AG04450 (cell line): ENCODE measurements at regions not wholly inside any gene's neighbourhood (a gene's known extent, or its start where the extent isn't known, plus 50 kb on each side); places are given as distances from the start of the nearest gene placed in this dataset.

Experiments used
- CTCF ChIA-PET: fragments of 300-600, 350-600 bp; formaldehyde crosslinking; extraction: SDS; loops from one replicate; lab custom pipeline; 2022; ENCODE audit warnings: antibody characterized with exemption, inconsistent platforms; lab: Charles Lee
- POLR2A ChIA-PET: fragments of 350-600 bp; formaldehyde crosslinking; extraction: SDS; loops from one replicate; lab custom pipeline; 2021; ENCODE audit warnings: antibody characterized with exemption, inconsistent platforms; lab: Yijun Ruan, JAX
- DNase-seq: peaks from one replicate; pipeline ENCODE4 v3.0.0-alpha.2; 2011; ENCODE audit warnings: low read depth, low spot score
- H3K27ac ChIP-seq: one replicate; pipeline ENCODE4 v1.5.1; 2012; ENCODE audit warnings: low read depth, low read length, control low read depth
- H3K27me3 ChIP-seq: one replicate; pipeline ENCODE4 v1.6.0; 2012; ENCODE audit warnings: low read length; ENCODE audit not compliant: control insufficient read depth, insufficient read depth
- H3K4me3 ChIP-seq: 2 replicates; pipeline ENCODE4 v1.5.1; 2011; ENCODE audit warnings: mild to moderate bottlenecking, low read depth, low read length, control low read depth
- H3K9me3 ChIP-seq: 2 replicates; pipeline ENCODE4 v1.5.1; 2012; ENCODE audit warnings: low read length; ENCODE audit not compliant: control insufficient read depth, insufficient read depth
- CTCF ChIP-seq: IDR thresholded peaks from 2 replicates; pipeline ENCODE4 v1.5.1; 2011; ENCODE audit warnings: low read depth, low read length, control low read depth, inconsistent platforms

- Histone ChIP-seq H3K9me3 (no peaks in the 10 kb centered on the region), H3K27ac (no peak overlapping the region), H3K4me3 (no peak overlapping the region), H3K27me3 (no peaks in the 10 kb centered on the region)
- CTCF ChIA-PET = no interaction called here
- TF ChIP-seq CTCF = no peak
- DNase-seq = no peak
- POLR2A ChIA-PET = no interaction called here
Measured at GRCh38 chr1:199657449-199657848, 370.1 kb upstream of the NR5A2 start.

GRCh38 chr1:199660071-199660470 lies 367.4 kb upstream of the NR5A2 start:
- Histone ChIP-seq H3K9me3 (no peaks in the 10 kb centered on the region), H3K27me3 (peaks cover 1% of the 10 kb centered on the region), H3K4me3 (no peak overlapping the region), H3K27ac (no peak overlapping the region)
- ChIA-PET POLR2A (no interaction called here), CTCF (no interaction called here)
- no peak for DNase-seq
- no peak for TF ChIP-seq CTCF

GRCh38 chr1:199665371-199665770 lies 362.1 kb upstream of the NR5A2 start:
- no peaks in the 10 kb centered on the region for H3K9me3 ChIP-seq

GRCh38 chr1:199667089-199667488 lies 360.4 kb upstream of the NR5A2 start:
- TF ChIP-seq CTCF = no peak
- POLR2A ChIA-PET = no interaction called here
- no peak overlapping the region for H3K27ac ChIP-seq

More at GRCh38 chr1:199665371-199665770, 362.1 kb upstream of the NR5A2 start:
- POLR2A ChIA-PET = no interaction called here
- CTCF ChIA-PET = no interaction called here
- TF ChIP-seq CTCF = no peak
- Histone ChIP-seq H3K27ac (no peak overlapping the region), H3K4me3 (no peak overlapping the region), H3K27me3 (peaks cover 4% of the 10 kb centered on the region)
- DNase-seq = no peak

GRCh38 chr1:199669916-199670315 lies 357.6 kb upstream of the NR5A2 start:
- CTCF ChIA-PET = no interaction called here

More at GRCh38 chr1:199667089-199667488, 360.4 kb upstream of the NR5A2 start:
- Histone ChIP-seq H3K4me3 (no peak overlapping the region), H3K9me3 (no peaks in the 10 kb centered on the region), H3K27me3 (peaks cover 6% of the 10 kb centered on the region)
- DNase-seq = no peak
- CTCF ChIA-PET = interaction anchor here (1.2 kb wide), 1 partner anchor 911 kb away, joined by 4 read pairs; no protein-coding TSS in a partner anchor

More at GRCh38 chr1:199669916-199670315, 357.6 kb upstream of the NR5A2 start:
- no peak for DNase-seq
- POLR2A ChIA-PET = no interaction called here
- Histone ChIP-seq H3K27me3 (peaks cover 6% of the 10 kb centered on the region), H3K9me3 (no peaks in the 10 kb centered on the region), H3K4me3 (no peak overlapping the region), H3K27ac (no peak overlapping the region)
- no peak for TF ChIP-seq CTCF
